ENCODE measurements at regions not wholly inside any gene's neighbourhood (a gene's known extent, or its start where the extent isn't known, plus 50 kb on each side); places are given as distances from the start of the nearest gene placed in this dataset.

- no peak overlapping the region for H3K4me3 ChIP-seq (ENCODE audit: low read depth, low read length)
- TF ChIP-seq CTCF (conservative IDR thresholded peaks at IDR 0.05; ENCODE audit: low read depth, low read length): no peak
- no peak for DNase-seq (ENCODE audit: low read depth)
Measured at GRCh38 chr20:60999250-60999649, 252.8 kb upstream of the CDH4 start.

- DNase-seq (ENCODE audit: low read depth): no peak
- TF ChIP-seq CTCF (conservative IDR thresholded peaks at IDR 0.05; ENCODE audit: low read depth, low read length): no peak
- no peak overlapping the region for H3K4me3 ChIP-seq (ENCODE audit: low read depth, low read length)
Measured at GRCh38 chr20:61002090-61002489, 250.0 kb upstream of the CDH4 start.

GRCh38 chr20:61014491-61014890 lies 237.6 kb upstream of the CDH4 start:
- no peak for DNase-seq (ENCODE audit: low read depth)
- no peak for TF ChIP-seq CTCF (conservative IDR thresholded peaks at IDR 0.05; ENCODE audit: low read depth, low read length)
- H3K4me3 ChIP-seq (ENCODE audit: low read depth, low read length): no peak overlapping the region

- TF ChIP-seq CTCF (conservative IDR thresholded peaks at IDR 0.05; ENCODE audit: low read depth, low read length): no peak
- DNase-seq (ENCODE audit: low read depth): no peak
Measured at GRCh38 chr20:61015602-61016001, 236.5 kb upstream of the CDH4 start.

GRCh38 chr20:61019322-61019721 lies 232.7 kb upstream of the CDH4 start:
- DNase-seq (ENCODE audit: low read depth): no peak
- H3K4me3 ChIP-seq (ENCODE audit: low read depth, low read length): no peak overlapping the region
- TF ChIP-seq CTCF (conservative IDR thresholded peaks at IDR 0.05; ENCODE audit: low read depth, low read length): no peak

More at GRCh38 chr20:61015602-61016001, 236.5 kb upstream of the CDH4 start:
- no peak overlapping the region for H3K4me3 ChIP-seq (ENCODE audit: low read depth, low read length)

GRCh38 chr20:61023612-61024011 lies 228.4 kb upstream of the CDH4 start:
- no peak for DNase-seq (ENCODE audit: low read depth)
- TF ChIP-seq CTCF (conservative IDR thresholded peaks at IDR 0.05; ENCODE audit: low read depth, low read length): no peak
- H3K4me3 ChIP-seq (ENCODE audit: low read depth, low read length): no peak overlapping the region

- TF ChIP-seq CTCF (conservative IDR thresholded peaks at IDR 0.05; ENCODE audit: low read depth, low read length): no peak
- no peak overlapping the region for H3K4me3 ChIP-seq (ENCODE audit: low read depth, low read length)
- no peak for DNase-seq (ENCODE audit: low read depth)
Measured at GRCh38 chr20:61024390-61024789, 227.7 kb upstream of the CDH4 start.
